Astrocyte (in vitro differentiated cells and primary cell): ENCODE measurements at regions not wholly inside any gene's neighbourhood (a gene's known extent, or its start where the extent isn't known, plus 50 kb on each side); places are given as distances from the start of the nearest gene placed in this dataset.
"Not testable (repeated sequence)": the region's sequence is repeated elsewhere in the genome, so short reads cannot be mapped to it uniquely, and the experiment has no call there.

Experiments
- CTCF ChIP-seq: IDR thresholded peaks from 2 replicates; pipeline ENCODE4 v1.5.1; 2011; ENCODE audit warnings: low read depth, mild to moderate bottlenecking, inconsistent platforms, low read length, moderate library complexity; ENCODE audit not compliant: insufficient read depth
- EZH2 ChIP-seq: IDR thresholded peaks from 2 replicates; pipeline ENCODE4 v1.6.1; 2012; ENCODE audit warnings: mild to moderate bottlenecking, low read length, inconsistent platforms; ENCODE audit not compliant: insufficient read depth

GRCh38 chr11:79606461-79606860 is 165.6 kb upstream of the TENM4 start:
- not testable (repeated sequence) for TF ChIP-seq CTCF, EZH2
